ENCODE measurements at regions not wholly inside any gene's neighbourhood (a gene's known extent, or its start where the extent isn't known, plus 50 kb on each side); places are given as distances from the start of the nearest gene placed in this dataset.

GRCh38 chr10:4265964-4266363 is 481.0 kb upstream of the KLF6 start:
- Histone ChIP-seq H3K4me1 (peaks cover 0 to 45% (median 38%) of the 10 kb centered on the region in 4 donors), H3K36me3 (no peaks in the 10 kb centered on the region), H3K27ac (peak overlapping the region; percentile 4 to 42 (median 6)), H3K4me3 (no peak overlapping the region), H3K9me3 (no peaks in the 10 kb centered on the region), H3K27me3 (no peaks in the 10 kb centered on the region)
- TF ChIP-seq EP300 (IDR thresholded peaks at IDR 0.05) (no peak), POLR2A (IDR thresholded peaks at IDR 0.05) (no peak), POLR2AphosphoS5 (IDR thresholded peaks at IDR 0.05) (no peak), CTCF (IDR thresholded peaks at IDR 0.05) (no peak)
- no peak for DNase-seq
- intact Hi-C loops (cut with DNase I), result loop anchor here (5.0 to 10.0 kb wide), 2 partner anchors 484 to 781 kb away; no protein-coding TSS in a partner anchor
- 61 to 62% methylated on average over 3 of the region's 3 CpGs for WGBS, 2 donors

GRCh38 chr10:4264209-4264865 is 479.3 kb upstream of the KLF6 start:
- H3K27me3 ChIP-seq, result no peaks in the 10 kb centered on the region
- H3K9me3 ChIP-seq, result no peaks in the 10 kb centered on the region
- no peak for DNase-seq
- no peak overlapping the region for H3K4me3 ChIP-seq
- intact Hi-C loops (cut with DNase I), result loop anchor here (10.0 kb wide), 1 partner anchor 780 kb away; no protein-coding TSS in a partner anchor
- no peak for TF ChIP-seq POLR2A (IDR thresholded peaks at IDR 0.05)
- TF ChIP-seq CTCF (IDR thresholded peaks at IDR 0.05), result no peak
- TF ChIP-seq POLR2AphosphoS5 (IDR thresholded peaks at IDR 0.05), result no peak
- no peak for TF ChIP-seq EP300 (IDR thresholded peaks at IDR 0.05)
- H3K36me3 ChIP-seq, result no peaks in the 10 kb centered on the region
- peak overlapping the region in 1 of 4 donors; percentile 36 for H3K27ac ChIP-seq
- WGBS, 2 donors, result 90 to 96% methylated on average over 8 of the region's 8 CpGs
- H3K4me1 ChIP-seq, result peaks cover 0 to 49% (median 46%) of the 10 kb centered on the region in 4 donors

DNA sequence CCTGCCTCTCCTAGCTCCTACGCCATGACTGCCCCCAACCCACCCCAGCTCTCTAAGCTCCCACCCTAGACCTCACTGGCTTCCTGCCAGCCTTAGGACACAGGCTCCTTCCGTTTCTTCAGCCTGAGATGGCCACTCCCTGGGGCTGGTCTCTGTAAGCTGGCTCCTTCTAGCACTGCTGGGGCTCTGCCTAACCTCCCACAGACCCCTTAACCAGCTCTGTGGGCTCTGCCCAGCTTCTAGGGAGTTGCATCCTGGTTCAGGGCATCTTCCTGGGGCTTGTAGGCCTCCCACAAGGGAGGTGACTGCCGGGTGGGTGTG is 478.6 kb upstream of the KLF6 start:
- no peak overlapping the region for H3K4me3 ChIP-seq
- peak overlapping the region in 3 of 4 donors; percentile 36 to 47 (median 47) for H3K27ac ChIP-seq
- peaks cover 0 to 56% (median 50%) of the 10 kb centered on the region in 4 donors for H3K4me1 ChIP-seq
- no peaks in the 10 kb centered on the region for H3K36me3 ChIP-seq
- TF ChIP-seq POLR2A (IDR thresholded peaks at IDR 0.05) (no peak), POLR2AphosphoS5 (IDR thresholded peaks at IDR 0.05) (no peak), CTCF (IDR thresholded peaks at IDR 0.05) (no peak), EP300 (IDR thresholded peaks at IDR 0.05) (no peak)
- WGBS, 2 donors, result 41 to 67% methylated on average over 3 of the region's 3 CpGs
- DNase-seq, result no peak
- no peaks in the 10 kb centered on the region for H3K27me3 ChIP-seq
- no peaks in the 10 kb centered on the region for H3K9me3 ChIP-seq
- intact Hi-C loops (cut with DNase I), result loop anchor here (10.0 kb wide), 1 partner anchor 779 kb away; no protein-coding TSS in a partner anchor

DNA sequence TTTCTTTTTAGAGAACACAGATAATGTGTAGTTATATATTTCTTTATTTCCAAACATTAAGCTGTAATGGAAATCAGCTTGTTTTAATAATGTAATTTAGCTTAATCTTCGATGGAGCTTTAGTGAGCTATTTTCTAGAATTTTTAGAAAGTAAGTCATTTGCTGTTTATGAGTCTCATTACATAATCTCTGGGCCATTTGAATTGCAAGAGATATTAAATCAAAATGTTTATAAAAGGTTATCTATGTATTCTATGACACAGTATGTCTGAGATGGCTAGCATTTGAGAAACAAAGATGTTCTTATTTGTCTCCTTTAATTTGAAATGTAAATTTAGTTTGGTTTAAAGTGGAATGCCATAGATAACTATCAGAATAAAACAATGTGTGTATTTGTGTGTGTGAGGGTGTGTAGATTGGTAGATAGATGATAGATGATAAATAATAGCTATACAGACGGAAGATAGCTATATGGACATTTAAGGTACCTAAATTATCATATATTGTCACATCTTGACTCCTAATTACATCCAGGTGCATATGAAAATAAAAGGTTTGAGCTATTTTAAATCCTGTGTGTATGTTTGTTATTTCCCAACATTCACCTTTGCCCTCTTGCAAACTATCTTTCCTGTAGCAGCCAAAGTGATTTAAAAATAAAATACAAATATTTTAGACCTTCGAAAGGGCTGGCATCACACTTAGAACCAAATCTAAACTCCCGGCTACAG is 478.0 kb upstream of the KLF6 start:
- WGBS, 2 donors, result 53 to 81% methylated on average over 4 of the region's 4 CpGs
- no peaks in the 10 kb centered on the region for H3K36me3 ChIP-seq
- TF ChIP-seq POLR2AphosphoS5 (IDR thresholded peaks at IDR 0.05) (no peak), POLR2A (IDR thresholded peaks at IDR 0.05) (no peak), EP300 (IDR thresholded peaks at IDR 0.05) (no peak), CTCF (IDR thresholded peaks at IDR 0.05) (no peak)
- H3K9me3 ChIP-seq, result no peaks in the 10 kb centered on the region
- no peak for DNase-seq
- peak overlapping the region in 3 of 4 donors; percentile 39 to 47 (median 47) for H3K27ac ChIP-seq
- H3K4me1 ChIP-seq, result peaks cover 0 to 59% (median 49%) of the 10 kb centered on the region in 4 donors
- H3K27me3 ChIP-seq, result no peaks in the 10 kb centered on the region
- H3K4me3 ChIP-seq, result no peak overlapping the region
- intact Hi-C loops (cut with DNase I), result loop anchor here (10.0 kb wide), 1 partner anchor 778 kb away; no protein-coding TSS in a partner anchor

Data from sigmoid colon (tissue), 6 donors.